Endothelial cell (in vitro differentiated cells): ENCODE measurements at regions not wholly inside any gene's neighbourhood (a gene's known extent, or its start where the extent isn't known, plus 50 kb on each side); places are given as distances from the start of the nearest gene placed in this dataset.

Source experiments
- DNase-seq: peaks from one replicate; pipeline ENCODE4 v3.0.0; 2021; ENCODE audit warnings: low spot score
- H3K27ac Mint-ChIP-seq: one replicate; pipeline ENCODE4 v1.8.0; 2021; ENCODE audit warnings: mixed read lengths, inconsistent platforms; ENCODE audit not compliant: unreplicated experiment
- H3K27me3 Mint-ChIP-seq: one replicate; pipeline ENCODE4 v1.8.0; 2021; ENCODE audit warnings: mild to moderate bottlenecking, moderate library complexity, mixed read lengths, inconsistent platforms; ENCODE audit not compliant: unreplicated experiment
- H3K36me3 Mint-ChIP-seq: one replicate; pipeline ENCODE4 v1.8.0; 2021; ENCODE audit warnings: mild to moderate bottlenecking, low read depth, mixed read lengths, inconsistent platforms; ENCODE audit not compliant: unreplicated experiment
- H3K4me1 Mint-ChIP-seq: one replicate; pipeline ENCODE4 v1.8.0; 2021; ENCODE audit warnings: mild to moderate bottlenecking, mixed read lengths, inconsistent platforms; ENCODE audit not compliant: unreplicated experiment
- H3K4me3 Mint-ChIP-seq: one replicate; pipeline ENCODE4 v1.8.0; 2021; ENCODE audit warnings: mild to moderate bottlenecking, mixed read lengths, inconsistent platforms; ENCODE audit not compliant: unreplicated experiment
- H3K9me3 Mint-ChIP-seq: one replicate; pipeline ENCODE4 v1.8.0; 2021; ENCODE audit warnings: mixed read lengths, inconsistent platforms; ENCODE audit not compliant: unreplicated experiment
- TF ChIP-seq, protein P1 (sequence below): fragments of 200-600 bp; sonication (generic); IDR thresholded peaks from one replicate; pipeline ENCODE4 v1.5.0; 2021; ENCODE audit warnings: antibody characterized with exemption; ENCODE audit not compliant: unreplicated experiment

DNA sequence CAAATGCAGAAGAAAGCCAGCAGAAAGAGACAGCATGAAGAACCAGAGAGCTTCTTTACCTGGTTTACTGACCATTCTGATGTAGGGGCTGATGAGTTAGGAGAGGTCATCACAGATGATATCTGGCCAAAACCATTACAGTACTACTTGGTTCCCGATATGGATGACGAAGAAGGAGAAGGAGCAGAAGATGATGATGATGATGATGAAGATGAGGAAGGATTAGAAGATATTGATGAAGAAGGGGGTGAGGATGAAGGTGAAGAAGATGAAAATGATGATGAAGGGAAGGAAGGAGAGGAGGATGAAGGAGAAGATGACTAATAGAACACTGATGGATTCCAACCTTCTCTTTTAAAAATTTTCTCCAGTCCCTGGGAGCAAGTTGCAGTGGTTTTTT, 178.2 kb upstream of the CRY1 start:
- no peak overlapping the region for H3K4me3 Mint-ChIP-seq
- DNase-seq, result no peak
- H3K27ac Mint-ChIP-seq, result no peak overlapping the region
- no peaks in the 10 kb centered on the region for H3K36me3 Mint-ChIP-seq
- H3K9me3 Mint-ChIP-seq, result no peaks in the 10 kb centered on the region
- H3K27me3 Mint-ChIP-seq, result peaks cover 1% of the 10 kb centered on the region
- TF ChIP-seq, protein P1, sequence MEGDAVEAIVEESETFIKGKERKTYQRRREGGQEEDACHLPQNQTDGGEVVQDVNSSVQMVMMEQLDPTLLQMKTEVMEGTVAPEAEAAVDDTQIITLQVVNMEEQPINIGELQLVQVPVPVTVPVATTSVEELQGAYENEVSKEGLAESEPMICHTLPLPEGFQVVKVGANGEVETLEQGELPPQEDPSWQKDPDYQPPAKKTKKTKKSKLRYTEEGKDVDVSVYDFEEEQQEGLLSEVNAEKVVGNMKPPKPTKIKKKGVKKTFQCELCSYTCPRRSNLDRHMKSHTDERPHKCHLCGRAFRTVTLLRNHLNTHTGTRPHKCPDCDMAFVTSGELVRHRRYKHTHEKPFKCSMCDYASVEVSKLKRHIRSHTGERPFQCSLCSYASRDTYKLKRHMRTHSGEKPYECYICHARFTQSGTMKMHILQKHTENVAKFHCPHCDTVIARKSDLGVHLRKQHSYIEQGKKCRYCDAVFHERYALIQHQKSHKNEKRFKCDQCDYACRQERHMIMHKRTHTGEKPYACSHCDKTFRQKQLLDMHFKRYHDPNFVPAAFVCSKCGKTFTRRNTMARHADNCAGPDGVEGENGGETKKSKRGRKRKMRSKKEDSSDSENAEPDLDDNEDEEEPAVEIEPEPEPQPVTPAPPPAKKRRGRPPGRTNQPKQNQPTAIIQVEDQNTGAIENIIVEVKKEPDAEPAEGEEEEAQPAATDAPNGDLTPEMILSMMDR, result no peak
- no peaks in the 10 kb centered on the region for H3K4me1 Mint-ChIP-seq

DNA sequence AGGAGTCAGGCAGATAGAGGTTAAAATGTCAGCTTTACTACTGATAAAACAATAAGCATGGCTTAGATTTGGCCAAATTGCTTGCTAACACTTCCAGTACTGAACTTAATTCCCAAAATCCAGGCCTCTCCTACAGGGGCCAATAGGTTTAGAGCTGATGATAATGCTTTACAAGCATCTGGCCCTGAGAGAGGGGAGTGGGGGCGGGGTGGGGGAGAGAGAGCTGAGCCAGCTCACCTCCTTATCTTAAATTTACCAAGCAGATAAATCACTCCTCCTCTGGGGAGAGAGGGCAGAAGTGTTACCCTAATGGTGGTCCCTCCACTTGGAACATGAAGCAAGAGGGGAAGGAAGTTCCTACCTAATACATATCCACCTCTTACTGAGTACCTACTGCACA, 182.2 kb upstream of the CRY1 start:
- no peak overlapping the region for H3K4me3 Mint-ChIP-seq
- DNase-seq, result no peak
- H3K36me3 Mint-ChIP-seq, result no peaks in the 10 kb centered on the region
- TF ChIP-seq, protein P1, result no peak
- H3K27ac Mint-ChIP-seq, result no peak overlapping the region
- no peaks in the 10 kb centered on the region for H3K4me1 Mint-ChIP-seq
- H3K27me3 Mint-ChIP-seq, result peaks cover 1% of the 10 kb centered on the region
- no peaks in the 10 kb centered on the region for H3K9me3 Mint-ChIP-seq

DNA sequence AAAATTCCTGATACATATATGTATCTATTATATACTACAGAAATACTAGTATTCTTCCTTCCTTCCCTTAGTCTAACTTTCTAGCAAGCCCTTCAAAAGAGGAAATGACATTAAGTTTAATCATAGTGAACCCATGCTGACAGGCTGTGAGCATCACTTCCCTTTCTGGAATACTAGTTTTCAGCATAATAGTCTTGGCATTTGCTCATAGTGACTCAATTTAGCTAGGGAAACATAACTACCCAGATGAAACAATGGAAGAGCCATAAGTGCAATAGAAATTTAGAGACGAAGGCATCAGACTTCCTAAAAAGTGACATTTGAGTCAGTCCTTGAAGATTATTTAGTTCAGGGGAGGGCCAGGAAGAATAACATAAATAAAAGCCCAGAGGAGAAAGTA, 184.5 kb upstream of the CRY1 start:
- no peaks in the 10 kb centered on the region for H3K36me3 Mint-ChIP-seq
- H3K27ac Mint-ChIP-seq, result no peak overlapping the region
- TF ChIP-seq, protein P1, result no peak
- no peaks in the 10 kb centered on the region for H3K9me3 Mint-ChIP-seq
- H3K4me3 Mint-ChIP-seq, result no peak overlapping the region
- DNase-seq, result no peak
- H3K4me1 Mint-ChIP-seq, result no peaks in the 10 kb centered on the region
- H3K27me3 Mint-ChIP-seq, result no peaks in the 10 kb centered on the region

DNA sequence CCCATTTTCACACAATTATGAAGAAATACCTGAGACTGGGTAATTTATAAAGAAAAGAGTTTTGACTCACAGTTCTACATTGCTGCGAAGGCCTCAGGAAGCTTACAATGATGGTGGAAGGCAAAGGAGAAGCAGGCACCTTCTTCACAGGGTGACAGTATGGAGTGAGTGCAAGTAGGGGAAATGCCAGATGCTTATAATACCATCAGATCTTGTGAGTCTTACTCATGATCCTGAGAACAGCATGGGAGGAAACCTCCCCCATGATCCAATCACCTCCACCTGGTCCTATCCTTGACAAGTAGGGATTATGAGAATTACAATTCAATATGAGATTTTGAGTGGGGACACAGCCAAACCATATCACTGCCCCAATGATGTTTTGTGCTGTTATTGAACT, 189.3 kb upstream of the CRY1 start:
- Mint-ChIP-seq H3K27me3 (no peaks in the 10 kb centered on the region), H3K27ac (no peak overlapping the region), H3K4me3 (no peak overlapping the region), H3K36me3 (no peaks in the 10 kb centered on the region), H3K4me1 (peaks cover under 1% of the 10 kb centered on the region), H3K9me3 (no peaks in the 10 kb centered on the region)
- TF ChIP-seq, protein P1, result no peak
- no peak for DNase-seq

DNA sequence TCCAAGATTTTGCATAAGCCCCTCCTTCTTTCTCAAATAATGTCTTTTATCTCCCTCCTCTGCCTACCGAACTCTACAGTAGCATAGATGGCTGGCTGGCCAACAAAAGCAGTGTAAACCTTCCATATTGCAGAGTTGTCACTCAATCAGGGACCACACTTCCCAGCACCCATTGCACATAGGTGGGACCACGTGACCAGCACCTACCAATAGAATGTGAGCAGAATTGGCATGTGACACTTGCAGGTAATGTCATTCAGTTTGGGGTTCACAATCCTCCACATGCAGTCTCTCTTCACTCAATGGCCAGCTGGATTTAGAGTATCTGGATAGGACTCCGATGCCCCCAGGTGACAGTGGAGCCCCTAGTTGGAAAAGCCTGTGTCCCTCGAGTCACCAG, 190.3 kb upstream of the CRY1 start:
- Mint-ChIP-seq H3K9me3 (no peaks in the 10 kb centered on the region), H3K27me3 (no peaks in the 10 kb centered on the region), H3K27ac (no peak overlapping the region), H3K4me1 (peaks cover 6% of the 10 kb centered on the region), H3K4me3 (no peak overlapping the region), H3K36me3 (no peaks in the 10 kb centered on the region)
- TF ChIP-seq, protein P1, result no peak
- no peak for DNase-seq
